HG03280 (cell line): ENCODE measurements at regions not wholly inside any gene's neighbourhood (a gene's known extent, or its start where the extent isn't known, plus 50 kb on each side); places are given as distances from the start of the nearest gene placed in this dataset.

ENCODE experiments used
- ATAC-seq: cut with Tn5 transposase; IDR thresholded peaks from one replicate; pipeline ENCODE4 v1.9.1; 2021; ENCODE audit warnings: mild to moderate bottlenecking, moderate library complexity; ENCODE audit not compliant: unreplicated experiment

GRCh38 chr14:60349663-60350365, 100.8 kb downstream of the PPM1A start:
- peak; percentile 76 for ATAC-seq

GRCh38 chr14:60350366-60350720, 101.3 kb downstream of the PPM1A start:
- ATAC-seq: no peak

GRCh38 chr14:60353420-60353819, 104.4 kb downstream of the PPM1A start:
- no peak for ATAC-seq

GRCh38 chr14:60355768-60356167, 106.7 kb downstream of the PPM1A start:
- no peak for ATAC-seq

GRCh38 chr14:60356386-60356785, 107.4 kb downstream of the PPM1A start:
- no peak for ATAC-seq

GRCh38 chr14:60356906-60357550, 108.0 kb downstream of the PPM1A start:
- no peak for ATAC-seq

GRCh38 chr14:60357551-60358149, 108.6 kb downstream of the PPM1A start:
- no peak for ATAC-seq

GRCh38 chr14:60363275-60363674, 114.3 kb downstream of the PPM1A start:
- no peak for ATAC-seq

- ATAC-seq: no peak
Measured at GRCh38 chr14:60363687-60364086, 114.7 kb downstream of the PPM1A start.

GRCh38 chr14:60381909-60382308, 104.0 kb downstream of the C14orf39 start:
- ATAC-seq: no peak
